ENCODE measurements at regions not wholly inside any gene's neighbourhood (a gene's known extent, or its start where the extent isn't known, plus 50 kb on each side); places are given as distances from the start of the nearest gene placed in this dataset.

DNA sequence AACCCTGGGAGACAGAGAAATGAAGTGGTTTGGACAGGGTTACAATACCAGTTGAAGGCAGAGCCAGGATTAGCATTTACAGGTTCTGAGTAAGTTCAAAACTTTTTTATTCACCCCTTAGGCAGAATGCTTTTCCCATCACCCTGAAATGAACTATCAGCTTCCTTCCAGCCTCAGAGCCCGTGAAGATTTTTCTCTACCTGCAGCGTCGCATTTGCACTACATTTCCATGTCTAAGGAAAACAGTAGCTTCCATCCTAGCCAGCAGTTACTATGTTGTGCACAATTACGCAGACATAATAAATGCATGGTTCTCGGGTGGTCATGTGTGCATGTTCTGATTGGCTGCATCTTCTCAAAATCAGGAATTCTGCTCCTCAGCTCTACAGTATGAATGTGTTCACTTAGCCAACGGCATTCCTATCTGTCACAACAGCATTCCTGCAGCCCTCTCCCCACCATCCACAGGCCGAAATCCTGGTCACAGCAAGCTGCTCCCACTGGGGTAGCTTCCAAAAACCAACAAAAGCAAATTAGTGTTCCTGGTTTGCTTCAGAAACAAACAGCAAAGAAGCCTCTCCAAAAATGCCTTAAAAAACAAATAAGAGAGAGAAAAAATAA, 510.8 kb upstream of the SEMA6D start:
- intact Hi-C loops (cut with DNase I): no loop called here
- DNase-seq (ENCODE audit: missing footprints): no peak
- no peak for ATAC-seq

DNA sequence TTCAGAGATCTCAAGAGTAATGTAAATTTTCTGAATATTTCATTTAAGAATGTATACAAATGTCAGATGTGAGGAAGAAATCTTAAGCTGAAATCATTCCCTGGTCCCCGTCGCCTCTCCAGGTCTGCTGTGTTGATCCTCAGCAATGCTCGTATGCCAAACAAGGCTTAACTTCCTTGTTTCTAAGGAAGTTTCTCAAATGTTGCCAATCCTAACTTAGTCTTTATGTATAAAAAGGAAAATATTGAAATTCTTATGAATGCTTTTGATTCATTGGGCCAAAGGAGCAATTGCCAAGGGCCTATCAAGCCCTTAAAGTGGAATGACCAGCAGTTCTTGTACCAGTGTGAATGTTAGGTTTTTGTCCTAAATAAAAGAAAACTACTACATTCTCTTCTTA, 507.7 kb upstream of the SEMA6D start:
- DNase-seq (ENCODE audit: missing footprints): no peak
- ATAC-seq: no peak
- intact Hi-C loops (cut with DNase I): no loop called here

DNA sequence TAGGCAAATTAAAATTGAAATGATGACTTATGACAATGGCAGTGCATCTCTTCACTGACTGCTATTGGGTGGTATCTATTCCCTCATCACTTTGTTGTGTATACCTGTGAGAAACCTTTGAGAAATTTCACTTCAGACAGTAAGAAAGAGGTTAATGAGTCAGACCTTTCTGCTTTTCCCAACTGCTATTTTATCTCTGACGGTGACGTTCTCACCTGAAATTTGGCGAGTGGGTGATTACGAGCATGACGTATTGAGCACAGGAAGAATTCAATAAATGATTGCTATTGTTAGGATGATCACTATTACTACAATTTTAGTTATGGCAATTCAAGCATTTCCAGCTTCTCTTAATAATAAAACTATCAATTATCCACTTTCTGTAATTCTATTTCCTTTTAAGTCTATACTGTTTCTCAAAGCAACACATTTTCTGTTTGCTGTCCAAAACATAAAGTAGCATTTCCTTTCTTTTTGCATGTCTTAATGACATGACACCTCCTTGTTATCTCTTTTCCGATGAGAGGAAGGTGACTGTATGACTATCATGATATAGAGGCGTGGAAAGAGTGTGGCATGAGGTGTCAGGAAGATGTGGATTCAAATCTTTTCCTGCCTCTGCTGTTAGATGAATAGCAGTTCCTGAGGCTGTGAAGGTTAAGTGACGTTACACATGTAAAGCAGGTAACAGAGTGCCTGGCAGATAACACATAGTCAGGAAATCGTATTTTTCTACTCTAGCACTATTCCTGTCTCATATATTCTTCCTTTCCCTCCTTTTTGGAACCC, 504.9 kb upstream of the SEMA6D start:
- ATAC-seq (no peak), DNase-seq (ENCODE audit: missing footprints) (no peak)
- intact Hi-C loops (cut with DNase I): no loop called here

DNA sequence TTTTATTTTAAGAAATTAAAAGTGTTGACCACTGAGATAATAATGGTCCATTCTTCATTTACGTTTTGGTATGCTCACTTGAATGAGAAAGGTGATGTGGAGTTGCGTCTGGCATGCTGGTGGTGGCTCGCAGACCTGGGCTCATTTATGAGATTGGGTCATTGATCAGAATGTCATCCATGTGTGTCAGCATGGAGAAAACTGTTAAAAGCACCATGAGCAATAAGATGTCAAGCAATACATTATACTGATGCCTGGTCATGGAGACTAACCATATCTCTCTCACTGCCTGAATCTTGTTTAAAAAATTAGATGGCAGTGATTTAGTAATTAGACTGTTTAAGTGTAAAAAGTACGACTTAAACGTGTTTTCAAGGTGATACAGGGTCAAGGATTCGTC, 503.4 kb upstream of the SEMA6D start:
- intact Hi-C loops (cut with DNase I): no loop called here
- DNase-seq (ENCODE audit: missing footprints): no peak
- no peak for ATAC-seq

DNA sequence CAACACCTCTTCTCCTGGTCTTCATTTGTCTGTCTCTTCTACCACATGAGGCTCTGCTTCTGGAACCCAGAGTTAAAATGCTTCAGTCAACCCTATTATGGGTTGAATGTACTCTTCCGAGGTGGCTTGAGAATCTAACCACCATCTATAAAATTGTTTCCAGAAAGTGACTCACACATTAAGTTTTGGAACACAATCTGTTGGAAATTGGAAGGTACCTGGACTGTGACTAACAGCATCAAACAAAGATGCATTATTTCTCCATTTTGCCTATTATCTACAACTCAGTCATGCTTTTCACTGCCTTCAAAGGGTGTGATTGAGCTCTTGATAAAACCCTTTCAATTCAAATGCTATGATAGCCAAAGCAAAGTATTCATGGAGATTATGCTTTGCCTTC, 499.0 kb upstream of the SEMA6D start:
- ATAC-seq (no peak), DNase-seq (ENCODE audit: missing footprints) (no peak)
- intact Hi-C loops (cut with DNase I): no loop called here

DNA sequence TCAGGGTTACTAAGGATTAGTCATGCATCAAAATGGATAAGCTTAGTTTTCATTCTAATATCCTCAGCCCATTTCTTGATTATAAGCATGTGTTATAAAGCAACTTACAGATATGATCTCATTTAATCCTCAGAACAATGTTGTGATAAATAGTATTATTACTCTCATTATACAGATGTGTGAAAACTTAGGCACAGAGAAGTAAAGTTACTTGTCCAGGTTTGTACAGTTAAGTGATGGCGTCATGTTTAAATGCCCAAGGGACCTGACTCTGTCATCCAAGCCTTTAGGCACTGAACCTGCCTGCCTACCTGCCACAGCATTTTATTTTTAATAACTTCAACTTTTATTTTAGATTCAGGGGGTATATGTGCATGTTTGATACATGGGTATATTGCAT, 472.9 kb upstream of the SEMA6D start:
- intact Hi-C loops (cut with DNase I): no loop called here
- DNase-seq (ENCODE audit: missing footprints) (no peak), ATAC-seq (no peak)

DNA sequence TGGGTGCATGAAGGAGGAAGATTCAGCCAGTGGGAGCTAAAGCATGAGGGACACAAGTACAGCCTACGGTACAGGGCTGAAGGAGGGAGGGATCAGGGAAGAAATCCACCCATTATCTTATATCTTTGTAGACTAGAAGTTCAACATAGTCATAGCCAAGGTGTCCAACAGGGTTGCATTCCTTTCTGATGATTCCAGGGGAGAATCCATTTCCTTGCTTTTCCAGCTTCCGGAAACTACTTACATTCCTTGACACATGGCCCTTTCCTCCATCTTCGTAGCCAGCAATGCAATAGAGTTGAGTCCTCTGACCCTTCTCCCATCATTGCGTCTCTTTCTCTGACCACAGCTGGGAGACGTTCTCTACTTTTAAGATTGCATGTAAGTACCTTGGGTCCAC, 471.0 kb upstream of the SEMA6D start:
- ATAC-seq (no peak), DNase-seq (ENCODE audit: missing footprints) (no peak)
- intact Hi-C loops (cut with DNase I): no loop called here

DNA sequence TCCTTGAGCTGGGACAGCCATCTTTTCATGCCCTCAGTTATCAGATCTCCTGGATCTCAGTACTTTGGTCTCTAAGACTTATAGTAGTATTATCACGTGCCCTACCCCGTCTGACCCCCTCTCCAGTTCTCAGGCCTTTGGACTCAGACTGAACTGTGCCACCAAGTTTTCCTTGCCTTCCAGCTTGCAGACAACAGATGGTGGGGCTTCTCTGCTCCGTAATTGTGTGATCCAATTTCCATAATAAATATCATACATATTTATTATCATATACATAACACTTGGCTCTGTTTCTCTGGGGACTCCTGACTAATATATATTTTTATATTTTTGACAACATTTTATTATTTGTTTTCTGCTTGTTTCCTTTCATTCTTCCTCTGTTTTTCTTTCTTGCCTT, 458.8 kb upstream of the SEMA6D start:
- no peak for DNase-seq (ENCODE audit: missing footprints)
- intact Hi-C loops (cut with DNase I): no loop called here
- no peak for ATAC-seq

DNA sequence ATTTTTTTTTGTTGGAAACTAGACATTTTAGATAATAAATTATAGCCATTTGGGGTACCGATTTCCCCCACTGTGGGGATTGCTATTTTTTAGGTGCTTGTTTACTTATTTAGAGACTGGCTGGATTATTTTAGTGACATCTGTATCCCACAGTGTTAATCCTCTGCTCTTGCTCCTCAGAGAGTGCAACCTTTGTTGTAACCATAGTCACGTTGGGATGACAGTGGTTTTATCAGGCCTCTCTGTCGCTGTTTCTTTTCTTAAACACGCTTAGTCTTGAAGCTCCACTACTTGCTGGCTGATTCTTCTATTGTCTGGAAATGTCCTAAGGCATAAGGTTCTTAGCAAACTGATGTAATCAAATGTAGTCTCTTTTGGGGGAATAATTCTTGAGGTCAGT, 451.6 kb upstream of the SEMA6D start:
- no peak for ATAC-seq
- no peak for DNase-seq (ENCODE audit: missing footprints)
- intact Hi-C loops (cut with DNase I): no loop called here

DNA sequence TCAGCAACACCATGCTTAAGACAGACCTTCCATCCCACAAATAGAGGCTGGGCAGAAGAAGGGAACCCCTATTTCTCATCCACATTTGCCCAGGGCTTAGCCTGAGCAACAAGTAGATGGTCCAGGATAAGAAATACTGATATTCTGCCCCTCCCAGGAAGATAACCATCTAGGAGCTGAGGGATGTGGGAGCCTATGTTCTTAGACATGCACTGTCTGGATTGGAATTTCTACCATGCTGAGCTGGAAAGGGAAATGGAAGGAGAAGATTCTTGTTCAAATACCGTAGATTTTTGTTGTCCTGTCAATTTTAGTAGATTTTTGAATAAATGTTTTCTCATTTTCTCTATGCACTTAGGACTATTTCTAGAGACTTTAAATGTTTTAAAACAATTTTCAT, 450.7 kb upstream of the SEMA6D start:
- intact Hi-C loops (cut with DNase I): no loop called here
- no peak for ATAC-seq
- no peak for DNase-seq (ENCODE audit: missing footprints)

DNA sequence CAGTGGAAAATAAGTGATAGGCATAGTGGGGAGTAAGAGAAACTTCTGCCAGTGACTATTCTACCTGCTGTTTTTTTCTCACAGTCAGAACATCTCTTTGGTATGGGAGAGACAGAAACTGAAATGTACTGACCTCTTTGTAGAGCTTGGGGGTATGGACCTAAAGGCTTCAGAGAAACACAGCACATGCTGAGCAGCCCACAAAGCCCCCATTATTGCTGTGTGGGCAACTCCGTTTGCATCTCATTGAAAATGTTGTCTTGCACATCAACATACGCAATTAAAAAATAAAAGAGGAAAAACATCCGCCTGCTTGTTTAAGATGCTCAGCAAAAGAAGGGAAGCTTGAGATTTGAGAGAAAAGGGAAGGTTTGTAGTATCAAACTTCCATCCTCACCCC, 443.4 kb upstream of the SEMA6D start:
- no peak for ATAC-seq
- DNase-seq (ENCODE audit: missing footprints): no peak
- intact Hi-C loops (cut with DNase I): no loop called here

DNA sequence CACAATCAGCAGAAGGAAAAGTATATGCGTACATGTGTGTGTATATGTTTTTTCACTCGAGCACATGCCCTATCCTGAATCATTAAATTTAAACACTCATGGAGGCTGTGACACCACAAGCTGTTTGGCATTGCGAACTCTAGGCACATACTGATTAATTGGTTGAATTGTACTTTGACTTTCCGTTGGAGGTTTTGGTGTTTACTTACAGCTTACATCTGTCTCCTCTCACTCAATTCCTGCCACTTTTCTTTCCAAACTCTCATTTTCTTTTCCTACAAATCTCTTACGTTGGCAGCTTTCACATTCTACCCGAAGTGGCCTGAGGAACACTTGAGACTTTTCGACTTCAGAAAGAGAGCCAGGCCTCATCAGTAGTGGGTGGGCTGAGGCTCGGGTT, 434.1 kb upstream of the SEMA6D start:
- no peak for DNase-seq (ENCODE audit: missing footprints)
- ATAC-seq: no peak
- intact Hi-C loops (cut with DNase I): no loop called here

DNA sequence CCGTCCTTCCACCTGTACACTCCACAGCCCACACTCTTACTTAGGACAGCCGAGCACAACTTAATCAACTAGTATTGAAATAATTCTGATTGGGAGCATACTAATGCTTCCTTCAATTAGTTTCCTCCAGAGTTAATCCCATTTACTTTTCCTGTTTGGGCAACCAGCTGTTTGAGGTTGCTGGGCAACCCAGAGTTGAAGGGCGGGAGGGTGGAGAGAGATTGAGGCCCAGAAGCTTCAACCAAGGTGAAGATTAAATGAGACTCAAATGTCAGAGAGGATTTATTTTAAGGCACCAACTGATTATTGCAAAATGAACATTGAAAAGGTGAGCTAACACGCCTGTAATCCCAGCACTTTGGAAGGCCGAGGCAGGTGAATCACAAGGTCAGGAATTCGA, 428.5 kb upstream of the SEMA6D start:
- DNase-seq (ENCODE audit: missing footprints): no peak
- intact Hi-C loops (cut with DNase I): no loop called here
- no peak for ATAC-seq

DNA sequence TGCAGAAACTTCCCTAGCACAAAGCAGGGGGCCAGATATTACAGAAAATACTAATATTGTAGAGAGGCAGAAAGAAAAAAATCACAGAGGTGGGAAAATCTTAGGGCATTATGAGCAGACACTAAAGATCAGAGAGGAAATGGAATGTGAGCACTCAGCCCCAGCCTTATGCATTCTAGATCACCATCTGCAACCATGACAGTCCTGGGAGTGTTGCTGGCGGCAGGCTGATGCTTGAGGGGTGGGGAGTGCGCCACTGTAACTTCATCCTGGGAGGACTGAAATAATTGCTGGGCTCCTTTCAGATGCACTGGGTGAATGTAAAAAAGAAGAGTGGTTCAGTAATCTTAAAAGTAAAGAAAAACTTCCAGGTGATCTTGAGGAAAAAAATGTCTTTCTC, 427.6 kb upstream of the SEMA6D start:
- DNase-seq (ENCODE audit: missing footprints) (no peak), ATAC-seq (no peak)
- intact Hi-C loops (cut with DNase I): no loop called here

DNA sequence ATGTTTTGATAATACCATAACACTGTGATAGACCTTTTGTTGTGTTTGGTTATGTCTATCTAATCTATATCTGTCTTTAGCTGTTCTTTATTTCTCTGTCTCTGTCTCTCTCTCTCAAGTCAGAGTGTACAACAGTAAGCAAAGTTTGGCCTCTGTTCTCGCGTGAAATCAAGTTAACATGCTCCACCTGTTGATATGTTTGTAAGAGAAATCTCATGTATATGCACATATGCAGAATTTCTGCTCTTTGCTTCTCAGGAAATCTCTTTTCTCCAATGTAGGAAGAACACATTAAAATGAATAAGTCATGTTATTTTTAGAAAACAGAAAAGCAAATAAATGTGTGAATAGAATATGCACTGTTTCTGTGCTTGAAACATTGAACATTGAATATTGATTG, 425.5 kb upstream of the SEMA6D start:
- intact Hi-C loops (cut with DNase I): no loop called here
- DNase-seq (ENCODE audit: missing footprints) (no peak), ATAC-seq (no peak)

DNA sequence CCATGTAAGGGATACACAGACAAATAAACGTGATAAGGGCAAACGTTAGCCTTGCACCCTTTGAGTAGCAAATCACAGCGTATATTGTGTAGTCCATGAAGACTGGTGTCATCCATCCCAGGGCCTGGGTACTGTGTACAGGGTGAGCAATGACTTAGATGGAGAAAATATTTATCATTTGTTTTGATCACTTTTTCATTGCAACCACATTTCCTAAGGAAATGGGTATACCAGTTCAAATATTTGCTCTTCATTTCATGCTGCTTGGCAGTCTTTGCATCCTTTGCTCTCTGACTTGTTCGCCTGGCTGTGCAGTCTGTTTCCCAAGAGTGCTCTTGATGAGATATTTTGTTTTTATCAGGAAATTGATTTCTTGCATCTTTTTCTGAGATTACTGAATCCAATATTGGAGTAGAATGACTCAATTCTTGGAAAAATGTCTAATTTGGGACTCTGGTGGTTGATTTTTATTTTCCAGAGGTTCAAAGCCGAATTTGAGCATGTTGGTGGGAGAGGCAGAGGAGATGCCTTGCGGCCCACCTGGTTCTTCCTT, 424.6 kb upstream of the SEMA6D start:
- ATAC-seq: no peak

DNA sequence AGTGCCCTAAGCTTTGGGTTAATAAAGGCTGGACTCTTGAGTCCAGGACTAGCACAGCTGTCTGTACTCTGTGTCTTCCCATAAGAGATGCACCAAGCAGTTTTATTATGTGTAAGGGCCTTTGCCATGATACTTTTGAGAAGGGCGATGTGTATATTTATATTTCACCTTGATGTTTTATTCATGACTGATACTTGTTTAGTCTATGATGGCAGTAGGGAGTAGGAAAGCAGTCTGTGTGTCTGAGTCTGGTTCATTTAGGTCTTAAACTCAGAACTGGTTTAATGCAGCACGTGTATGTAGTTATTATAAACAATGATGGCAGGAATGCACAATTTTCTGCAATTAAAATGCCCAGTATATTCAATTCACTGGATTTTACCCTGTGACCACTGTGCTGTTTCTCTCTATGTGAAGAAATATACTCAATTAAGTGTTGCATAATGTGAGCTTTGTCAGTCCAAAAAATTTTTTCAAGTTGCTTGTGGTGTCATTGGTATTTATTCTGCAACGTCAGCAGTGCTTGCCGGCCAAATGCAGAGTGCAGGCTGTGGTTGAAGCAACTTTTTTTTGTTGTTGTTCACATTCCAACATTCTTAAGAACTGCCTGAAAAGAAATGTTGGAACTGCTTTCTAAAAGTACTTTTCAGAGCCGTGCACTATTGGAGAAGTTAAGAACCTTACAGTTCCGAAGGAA, 423.7 kb upstream of the SEMA6D start:
- intact Hi-C loops (cut with DNase I): no loop called here
- peak; percentile 88 for DNase-seq (ENCODE audit: missing footprints)

More for the DNA sequence above, 424.6 kb upstream of the SEMA6D start:
- intact Hi-C loops (cut with DNase I): no loop called here
- no peak for DNase-seq (ENCODE audit: missing footprints)

DNA sequence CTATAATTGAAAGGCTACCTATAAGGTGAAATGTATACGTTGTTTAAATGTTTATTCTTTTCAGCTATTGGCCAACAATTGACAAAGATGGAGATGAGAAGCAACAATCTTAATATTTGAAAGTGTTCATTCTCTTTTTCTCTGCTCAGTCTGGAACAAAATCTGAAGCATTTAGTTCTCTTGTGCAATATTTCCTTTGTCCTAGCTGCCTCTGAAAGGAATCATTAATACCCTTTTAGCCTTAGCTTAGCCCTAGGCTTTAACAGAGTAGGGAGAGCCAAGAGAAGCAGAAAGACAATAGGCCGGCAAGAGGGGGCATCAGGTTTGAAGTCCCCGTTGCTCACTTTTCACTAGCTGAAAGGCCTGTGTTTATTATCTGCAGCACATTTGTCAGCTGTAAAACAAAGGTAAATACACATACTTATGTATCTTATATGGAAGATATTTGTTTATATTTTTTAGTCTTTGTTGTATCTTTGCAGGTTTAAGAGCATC, 422.5 kb upstream of the SEMA6D start:
- intact Hi-C loops (cut with DNase I): no loop called here
- no peak for ATAC-seq
- no peak for DNase-seq (ENCODE audit: missing footprints)

More for the DNA sequence above, 423.7 kb upstream of the SEMA6D start:
- ATAC-seq: peak; percentile 93

DNA sequence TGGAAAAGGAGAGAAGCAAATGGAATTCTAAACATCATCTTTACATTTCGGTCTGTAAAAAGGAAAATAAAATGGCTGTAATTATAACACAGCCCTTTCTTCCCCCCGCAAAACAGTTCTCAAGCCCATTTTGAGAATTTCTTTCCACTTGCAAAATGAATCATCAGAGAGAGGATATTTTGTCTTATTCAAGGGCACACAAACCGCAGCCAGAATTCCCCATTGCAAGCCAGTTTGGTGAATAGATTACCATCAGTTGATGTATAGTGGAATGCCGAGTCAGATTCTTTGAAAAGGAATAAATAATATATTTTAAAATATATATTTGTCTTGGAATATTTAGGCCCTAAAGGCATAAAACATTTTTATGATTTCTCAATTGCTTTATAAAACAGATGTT, 420.4 kb upstream of the SEMA6D start:
- intact Hi-C loops (cut with DNase I): no loop called here
- DNase-seq (ENCODE audit: missing footprints): no peak
- no peak for ATAC-seq
